GM18519 (cell line): ENCODE measurements at regions not wholly inside any gene's neighbourhood (a gene's known extent, or its start where the extent isn't known, plus 50 kb on each side); places are given as distances from the start of the nearest gene placed in this dataset.
"Not testable (repeated sequence)": the region's sequence is repeated elsewhere in the genome, so short reads cannot be mapped to it uniquely, and the experiment has no call there.

Experiments
- ATAC-seq: cut with Tn5 transposase; IDR thresholded peaks from one replicate; pipeline ENCODE4 v1.9.1; 2021; ENCODE audit warnings: mild to moderate bottlenecking, moderate library complexity; ENCODE audit not compliant: unreplicated experiment, low FRiP score

GRCh38 chr4:84298023-84298718 is 200.9 kb downstream of the NKX6-1 start:
- ATAC-seq = no peak

- no peak for ATAC-seq
Measured at GRCh38 chr4:84291969-84292368, 207.1 kb downstream of the NKX6-1 start.

- no peak for ATAC-seq
Measured at GRCh38 chr4:84286048-84286447, 213.0 kb downstream of the NKX6-1 start.

GRCh38 chr4:84279678-84280077 is 219.4 kb downstream of the NKX6-1 start:
- no peak for ATAC-seq

- no peak for ATAC-seq
Measured at GRCh38 chr4:84277923-84278322, 221.2 kb downstream of the NKX6-1 start.

GRCh38 chr4:84276752-84277151 is 222.3 kb downstream of the NKX6-1 start:
- no peak for ATAC-seq

- ATAC-seq = no peak
Measured at GRCh38 chr4:84269536-84270044, 229.5 kb downstream of the NKX6-1 start.

GRCh38 chr4:84264652-84265051 is 234.4 kb downstream of the NKX6-1 start:
- ATAC-seq = no peak

- peak; percentile 64 for ATAC-seq
Measured at GRCh38 chr4:84263415-84263814, 235.7 kb downstream of the NKX6-1 start.

- no peak for ATAC-seq
Measured at GRCh38 chr4:84260495-84260894, 238.6 kb downstream of the NKX6-1 start.

GRCh38 chr4:84258905-84259830 is 239.9 kb downstream of the NKX6-1 start:
- peak; percentile 62 for ATAC-seq

GRCh38 chr4:84254537-84254936 is 244.6 kb downstream of the NKX6-1 start:
- ATAC-seq = no peak

- ATAC-seq = no peak
Measured at GRCh38 chr4:84249521-84249920, 249.6 kb downstream of the NKX6-1 start.

- not testable (repeated sequence) for ATAC-seq
Measured at GRCh38 chr4:84245042-84245441, 254.1 kb downstream of the NKX6-1 start.

- ATAC-seq = not testable (repeated sequence)
Measured at GRCh38 chr4:84244346-84244801, 254.7 kb downstream of the NKX6-1 start.

- ATAC-seq = no peak
Measured at GRCh38 chr4:84243685-84244084, 255.4 kb downstream of the NKX6-1 start.

GRCh38 chr4:84239278-84239845 is 259.7 kb downstream of the NKX6-1 start:
- no peak for ATAC-seq

GRCh38 chr4:84238247-84239090 is 260.6 kb downstream of the NKX6-1 start:
- ATAC-seq = no peak

GRCh38 chr4:84237008-84237407 is 262.1 kb downstream of the NKX6-1 start:
- ATAC-seq = no peak
